HG02678 (cell line): ENCODE measurements at regions not wholly inside any gene's neighbourhood (a gene's known extent, or its start where the extent isn't known, plus 50 kb on each side); places are given as distances from the start of the nearest gene placed in this dataset.
"Not testable (repeated sequence)": the region's sequence is repeated elsewhere in the genome, so short reads cannot be mapped to it uniquely, and the experiment has no call there.

Source experiments
- ATAC-seq: cut with Tn5 transposase; IDR thresholded peaks from one replicate; pipeline ENCODE4 v1.9.1; 2021; ENCODE audit warnings: mild to moderate bottlenecking, moderate library complexity; ENCODE audit not compliant: unreplicated experiment

DNA sequence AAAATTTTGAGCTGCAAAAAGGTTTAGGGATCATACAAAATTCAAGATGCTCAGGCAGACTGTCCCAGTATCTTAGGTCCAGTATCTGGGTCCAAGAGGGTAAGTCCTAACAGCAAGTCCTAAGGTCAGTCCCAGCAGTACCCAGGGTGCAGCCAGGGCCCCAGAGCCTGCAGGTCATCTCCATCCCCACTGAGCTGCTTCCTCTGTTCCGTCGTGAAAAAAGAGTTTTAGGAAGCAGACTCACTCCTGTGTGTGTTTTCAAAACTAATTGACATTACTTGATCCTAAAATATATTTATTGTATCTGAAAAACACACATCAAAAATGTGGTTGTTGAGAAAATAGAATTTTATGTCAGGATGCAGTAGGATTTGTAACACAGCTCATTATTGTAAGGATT lies 69.9 kb upstream of the ALKAL2 start:
- no peak for ATAC-seq

DNA sequence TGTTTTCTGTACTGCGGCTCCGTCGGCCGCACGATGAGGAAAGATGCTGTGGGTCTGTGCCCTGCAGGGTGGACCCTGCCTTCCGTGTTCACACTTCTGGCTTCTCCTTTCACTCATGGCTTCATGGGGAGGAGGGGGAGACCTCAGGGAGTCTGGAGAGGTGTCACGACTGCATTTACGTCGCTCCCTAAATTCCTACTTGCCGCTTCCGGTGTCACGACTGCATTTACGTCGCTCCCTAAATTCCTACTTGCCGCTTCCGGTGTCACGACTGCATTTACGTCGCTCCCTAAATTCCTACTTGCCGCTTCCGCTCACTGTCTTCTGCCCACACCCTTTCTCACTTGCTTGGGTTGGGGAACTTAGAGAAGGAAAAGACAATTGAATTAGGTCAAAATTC lies 68.4 kb upstream of the ALKAL2 start:
- ATAC-seq, result not testable (repeated sequence)

DNA sequence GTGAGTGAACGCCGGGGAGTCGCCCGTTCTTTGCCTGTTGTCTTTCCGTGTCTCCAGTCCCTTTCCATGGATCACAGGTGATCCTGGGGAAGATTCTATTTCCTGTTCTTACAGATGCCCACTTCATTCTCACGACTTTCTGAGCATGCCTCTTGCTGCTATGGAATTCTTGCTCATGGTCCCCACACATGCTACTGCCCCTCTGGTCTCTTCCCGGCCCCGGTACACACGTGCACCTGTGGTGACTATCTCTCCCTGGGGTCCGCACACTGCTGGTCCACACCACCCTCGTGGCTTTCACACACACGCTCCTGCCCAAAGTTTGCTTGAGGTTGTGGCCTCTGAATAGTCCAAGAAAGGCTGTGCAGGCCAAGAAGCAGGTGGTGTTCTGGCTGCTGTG lies 67.9 kb upstream of the ALKAL2 start:
- ATAC-seq, result no peak

DNA sequence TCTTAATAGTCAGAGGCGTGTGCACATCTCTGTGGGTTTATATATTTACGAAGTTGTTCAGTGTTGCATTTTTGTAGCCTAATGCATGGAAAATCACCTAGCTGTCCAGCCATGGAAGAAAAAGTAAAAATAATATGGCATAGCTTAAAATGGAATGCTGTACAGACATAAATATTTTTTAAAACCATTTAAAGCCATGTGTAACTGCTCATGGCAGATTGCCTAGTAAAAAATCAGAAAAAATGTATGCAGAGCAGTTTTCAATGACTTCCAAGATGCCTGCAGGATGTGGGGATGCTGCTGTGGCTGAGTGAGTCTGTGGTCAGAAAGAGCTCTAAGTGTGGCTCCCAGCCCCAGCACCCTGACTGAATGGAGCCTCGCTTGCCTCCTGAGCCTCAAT lies 64.8 kb upstream of the ALKAL2 start:
- ATAC-seq, result no peak

DNA sequence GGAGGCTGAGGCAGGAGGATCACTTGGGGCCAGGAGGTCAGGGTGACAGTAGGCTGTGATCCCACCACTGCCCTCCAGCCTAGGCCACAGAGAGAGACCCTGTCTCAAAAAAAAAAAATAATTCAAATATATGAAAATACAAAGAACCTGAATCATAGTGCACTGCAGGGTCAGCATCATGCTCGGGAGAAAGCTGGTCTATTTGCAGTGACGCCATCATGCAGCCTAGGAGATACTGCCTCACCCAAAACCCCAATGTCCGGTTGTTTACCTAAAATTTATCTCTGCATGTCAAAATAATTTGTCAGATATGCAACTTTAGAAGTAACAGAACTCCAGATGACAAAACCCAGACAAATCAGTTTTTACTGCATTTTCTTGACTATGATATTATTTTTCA lies 61.5 kb upstream of the ALKAL2 start:
- no peak for ATAC-seq

DNA sequence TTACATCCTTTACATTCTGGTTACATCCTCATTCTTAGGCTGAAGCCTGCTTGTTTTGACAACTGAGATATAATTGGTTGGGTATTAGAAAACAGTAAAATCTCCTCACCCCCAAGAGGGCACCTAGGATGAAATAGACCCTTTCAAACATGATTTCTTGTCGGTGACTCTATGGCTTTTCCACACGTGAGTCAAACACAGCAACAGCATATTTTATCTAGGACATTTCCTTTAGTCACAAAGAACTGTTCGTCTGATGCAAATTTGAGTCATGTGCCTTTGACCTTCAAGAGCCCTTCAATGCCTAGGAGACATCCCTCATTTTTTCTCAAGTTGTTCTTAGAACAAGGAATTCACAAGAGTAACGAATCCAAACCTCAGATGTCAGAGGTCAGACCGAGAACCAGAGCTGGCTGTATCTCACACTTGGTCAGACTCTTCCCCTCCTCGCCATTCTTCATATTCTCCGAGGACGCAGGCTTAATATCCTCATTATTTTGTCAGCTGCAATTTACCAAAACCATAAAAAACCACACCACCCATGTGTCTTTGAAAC lies 60.5 kb upstream of the ALKAL2 start:
- ATAC-seq, result no peak

DNA sequence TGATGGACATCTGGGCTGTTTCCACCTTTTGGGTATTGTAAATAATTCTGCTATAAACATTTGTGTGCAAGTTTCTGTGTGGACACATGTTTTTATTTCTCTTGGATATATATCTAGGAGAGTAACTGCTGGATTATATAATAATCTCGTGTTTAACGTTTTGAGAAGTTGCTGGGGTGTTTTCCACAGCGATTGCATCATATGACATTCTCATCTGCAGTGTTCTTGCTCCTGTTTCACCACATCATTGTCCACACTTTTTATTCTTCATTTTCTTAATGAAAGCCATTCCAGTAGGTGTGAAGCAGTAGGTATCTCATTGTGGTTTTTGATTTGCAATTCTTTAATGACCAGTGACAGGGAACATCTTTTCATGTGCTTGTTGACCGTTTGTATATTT lies 56.9 kb upstream of the ALKAL2 start:
- ATAC-seq, result no peak

DNA sequence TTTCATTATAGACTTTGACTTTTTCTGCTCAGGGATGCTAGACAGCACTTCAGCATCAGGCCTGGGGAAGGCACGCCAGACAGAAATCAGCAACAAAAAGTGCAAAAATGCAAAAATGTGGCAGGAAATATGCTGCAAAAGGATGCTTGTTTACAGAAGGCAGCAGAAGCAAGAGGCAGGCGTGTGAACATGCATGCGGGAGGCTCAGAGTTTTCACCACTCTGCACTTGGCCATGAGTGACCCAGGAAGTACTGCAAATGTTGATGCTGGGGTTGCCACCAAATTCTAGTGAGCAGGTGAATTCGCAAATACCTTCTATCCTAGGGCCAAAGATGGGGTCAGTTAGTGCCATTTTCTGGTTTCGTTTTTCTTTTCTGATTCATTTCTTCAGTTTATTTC lies 55.5 kb upstream of the ALKAL2 start:
- no peak for ATAC-seq

DNA sequence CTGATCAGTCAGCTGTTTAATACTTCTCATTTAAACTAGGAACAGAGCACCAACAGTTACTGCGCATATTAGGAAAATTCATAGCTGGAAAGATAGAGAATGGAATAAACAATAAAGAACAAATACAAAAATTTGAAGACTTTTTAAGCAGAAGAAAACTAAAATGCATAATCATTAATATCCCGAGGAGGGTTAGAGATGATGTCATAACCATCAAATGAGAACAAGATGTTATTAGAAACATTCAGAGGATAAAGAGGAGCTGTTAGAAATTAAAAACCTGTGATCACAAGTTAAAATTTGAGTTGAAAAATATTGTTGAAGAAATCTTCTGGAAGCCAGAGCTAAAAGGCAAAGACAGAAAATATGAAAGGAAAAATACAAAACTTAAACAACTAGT lies 54.0 kb upstream of the ALKAL2 start:
- ATAC-seq, result no peak

DNA sequence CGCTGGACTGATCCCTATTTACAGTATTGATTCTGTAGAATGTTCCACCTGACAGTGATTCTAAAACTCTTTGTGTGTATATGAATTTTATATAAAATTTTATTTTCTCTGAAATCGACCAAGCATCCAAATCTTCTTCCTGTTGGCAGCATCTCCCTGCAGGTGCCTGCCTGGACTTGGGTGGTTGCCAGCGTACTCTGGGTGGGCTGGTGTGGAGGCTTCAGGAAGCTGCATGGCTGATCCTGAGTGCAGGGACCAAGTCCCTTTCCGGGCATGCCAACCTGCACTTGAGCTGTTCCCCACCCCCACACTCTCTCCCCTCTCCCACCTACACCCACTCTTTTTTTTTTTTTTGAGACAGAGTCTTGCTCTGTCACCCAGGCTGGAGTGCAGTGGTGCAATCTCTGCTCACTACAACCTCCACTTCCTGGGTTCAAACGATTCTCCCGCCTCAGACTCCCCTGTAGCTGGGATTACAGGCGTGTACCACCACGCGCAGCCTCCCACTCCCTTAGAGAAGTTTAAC lies 53.2 kb upstream of the ALKAL2 start:
- no peak for ATAC-seq
